Mammary epithelial cell (primary cell): ENCODE measurements at regions not wholly inside any gene's neighbourhood (a gene's known extent, or its start where the extent isn't known, plus 50 kb on each side); places are given as distances from the start of the nearest gene placed in this dataset.

Source experiments
- CTCF ChIP-seq, 2 donors: IDR thresholded peaks in 1 of 2; conservative IDR thresholded peaks in 1 of 2; 2 replicates each; pipeline ENCODE4 v1.5.1; 2011 to 2012; ENCODE audit warnings: inconsistent platforms in 2 of 2, low read length in 2 of 2, mild to moderate bottlenecking in 2 of 2, control low read depth in 1 of 2, low read depth in 1 of 2; ENCODE audit not compliant: insufficient read depth in 1 of 2; ENCODE audit errors: extremely low read depth in 1 of 2
- EZH2 ChIP-seq: IDR thresholded peaks from 2 replicates; pipeline ENCODE4 v1.6.1; 2012; ENCODE audit warnings: low read length, inconsistent platforms, borderline replicate concordance

GRCh38 chr2:23123686-23124085 is 261.3 kb upstream of the KLHL29 start:
- TF ChIP-seq CTCF (conservative IDR thresholded peaks at IDR 0.05 in 1 of 2, IDR thresholded peaks at IDR 0.05 in 1 of 2; ENCODE audit: extremely low read depth in 1 of 2, insufficient read depth in 1 of 2, low read depth in 1 of 2, low read length in 2 of 2) (no peak), EZH2 (no peak)
